Liver (tissue), 3 donors: ENCODE measurements at regions not wholly inside any gene's neighbourhood (a gene's known extent, or its start where the extent isn't known, plus 50 kb on each side); places are given as distances from the start of the nearest gene placed in this dataset.

ENCODE experiments used
- CTCF ChIP-seq: fragments of 150-350 bp; IDR thresholded peaks from 2 replicates; pipeline ENCODE4 v1.5.1; 2017; ENCODE audit warnings: improper control_type of control experiment, low read depth, low read length; ENCODE audit not compliant: missing input control
- EGR1 ChIP-seq, 2 donors: IDR thresholded peaks; 2 replicates each; pipeline ENCODE4 v1.6.1; 2016 to 2018; ENCODE audit warnings: antibody characterized with exemption in 2 of 2, low read depth in 2 of 2
- GABPA ChIP-seq, 2 donors: IDR thresholded peaks in 1 of 2; conservative IDR thresholded peaks in 1 of 2; 2 replicates each; pipeline ENCODE4 v1.6.1; 2016; ENCODE audit warnings: antibody characterized with exemption in 2 of 2, mild to moderate bottlenecking in 1 of 2, moderate library complexity in 1 of 2
- HNF4G ChIP-seq: IDR thresholded peaks from 2 replicates; pipeline ENCODE4 v1.6.1; 2016; ENCODE audit warnings: antibody characterized with exemption
- JUND ChIP-seq, 2 donors: IDR thresholded peaks; 2 replicates each; pipeline ENCODE4 v1.6.1; 2016; ENCODE audit warnings: antibody characterized with exemption in 2 of 2
- MAX ChIP-seq: IDR thresholded peaks from 2 replicates; pipeline ENCODE4 v1.6.1; 2016; ENCODE audit warnings: antibody characterized with exemption
- RAD21 ChIP-seq, 2 donors: IDR thresholded peaks; 2 replicates each; pipeline ENCODE4 v1.6.1; 2016; ENCODE audit warnings: antibody characterized with exemption in 2 of 2, mild to moderate bottlenecking in 2 of 2
- SP1 ChIP-seq: IDR thresholded peaks from 2 replicates; pipeline ENCODE4 v1.6.1; 2018; ENCODE audit warnings: antibody characterized with exemption, mild to moderate bottlenecking
- TAF1 ChIP-seq: conservative IDR thresholded peaks from 2 replicates; pipeline ENCODE4 v1.6.1; 2016; ENCODE audit warnings: antibody characterized with exemption, mild to moderate bottlenecking
- YY1 ChIP-seq: IDR thresholded peaks from 2 replicates; pipeline ENCODE4 v1.6.1; 2016; ENCODE audit warnings: antibody characterized with exemption, mild to moderate bottlenecking
- ZBTB33 ChIP-seq: IDR thresholded peaks from 2 replicates; pipeline ENCODE4 v1.6.1; 2016; ENCODE audit warnings: antibody characterized with exemption
- TF ChIP-seq, protein P1 (sequence below): IDR thresholded peaks from 2 replicates; pipeline ENCODE4 v1.6.1; 2016; ENCODE audit warnings: antibody characterized with exemption, mild to moderate bottlenecking
- donor health status: healthy.
- donor health status: healthy.

DNA sequence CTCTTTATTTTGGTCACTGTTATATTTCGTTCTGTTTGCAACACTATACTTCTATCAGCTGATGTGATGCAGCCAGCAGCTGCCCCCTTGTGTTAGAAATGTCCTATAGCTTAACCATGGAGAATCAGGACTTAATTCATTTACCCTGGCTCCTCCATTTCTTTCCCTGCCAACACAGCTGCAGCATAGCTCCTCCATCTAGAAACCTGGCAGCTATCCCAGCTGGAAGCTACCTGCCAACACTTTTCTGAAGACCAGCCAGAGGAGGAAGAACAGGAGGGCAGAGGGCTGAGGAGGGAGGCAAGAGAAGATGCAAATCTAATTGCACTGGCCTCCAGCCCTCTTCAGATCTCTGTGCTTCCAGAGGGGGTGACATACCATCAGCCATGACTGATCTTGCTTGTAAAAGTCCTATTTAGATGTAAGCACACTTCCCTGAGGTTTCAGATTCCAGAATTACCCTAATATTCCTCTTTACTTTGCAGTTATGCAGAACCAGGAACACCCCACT lies 156.8 kb upstream of the TMEM260 start:
- TF ChIP-seq EGR1 (IDR thresholded peaks at IDR 0.05; ENCODE audit: low read depth in 2 of 2), result no peak
- TF ChIP-seq, protein P1, sequence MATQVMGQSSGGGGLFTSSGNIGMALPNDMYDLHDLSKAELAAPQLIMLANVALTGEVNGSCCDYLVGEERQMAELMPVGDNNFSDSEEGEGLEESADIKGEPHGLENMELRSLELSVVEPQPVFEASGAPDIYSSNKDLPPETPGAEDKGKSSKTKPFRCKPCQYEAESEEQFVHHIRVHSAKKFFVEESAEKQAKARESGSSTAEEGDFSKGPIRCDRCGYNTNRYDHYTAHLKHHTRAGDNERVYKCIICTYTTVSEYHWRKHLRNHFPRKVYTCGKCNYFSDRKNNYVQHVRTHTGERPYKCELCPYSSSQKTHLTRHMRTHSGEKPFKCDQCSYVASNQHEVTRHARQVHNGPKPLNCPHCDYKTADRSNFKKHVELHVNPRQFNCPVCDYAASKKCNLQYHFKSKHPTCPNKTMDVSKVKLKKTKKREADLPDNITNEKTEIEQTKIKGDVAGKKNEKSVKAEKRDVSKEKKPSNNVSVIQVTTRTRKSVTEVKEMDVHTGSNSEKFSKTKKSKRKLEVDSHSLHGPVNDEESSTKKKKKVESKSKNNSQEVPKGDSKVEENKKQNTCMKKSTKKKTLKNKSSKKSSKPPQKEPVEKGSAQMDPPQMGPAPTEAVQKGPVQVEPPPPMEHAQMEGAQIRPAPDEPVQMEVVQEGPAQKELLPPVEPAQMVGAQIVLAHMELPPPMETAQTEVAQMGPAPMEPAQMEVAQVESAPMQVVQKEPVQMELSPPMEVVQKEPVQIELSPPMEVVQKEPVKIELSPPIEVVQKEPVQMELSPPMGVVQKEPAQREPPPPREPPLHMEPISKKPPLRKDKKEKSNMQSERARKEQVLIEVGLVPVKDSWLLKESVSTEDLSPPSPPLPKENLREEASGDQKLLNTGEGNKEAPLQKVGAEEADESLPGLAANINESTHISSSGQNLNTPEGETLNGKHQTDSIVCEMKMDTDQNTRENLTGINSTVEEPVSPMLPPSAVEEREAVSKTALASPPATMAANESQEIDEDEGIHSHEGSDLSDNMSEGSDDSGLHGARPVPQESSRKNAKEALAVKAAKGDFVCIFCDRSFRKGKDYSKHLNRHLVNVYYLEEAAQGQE, result no peak
- TF ChIP-seq RAD21 (IDR thresholded peaks at IDR 0.05), result peak; percentile 75 to 83
- TF ChIP-seq HNF4G, result no peak
- peak; percentile 48 for TF ChIP-seq CTCF
- TF ChIP-seq MAX, result no peak
- no peak for TF ChIP-seq ZBTB33
- no peak for TF ChIP-seq TAF1
- no peak for TF ChIP-seq GABPA (IDR thresholded peaks at IDR 0.05 in 1 of 2, conservative IDR thresholded peaks at IDR 0.05 in 1 of 2)
- TF ChIP-seq JUND (IDR thresholded peaks at IDR 0.05), result no peak
- TF ChIP-seq SP1, result no peak
- TF ChIP-seq YY1, result no peak
